ENCODE measurements at regions not wholly inside any gene's neighbourhood (a gene's known extent, or its start where the extent isn't known, plus 50 kb on each side); places are given as distances from the start of the nearest gene placed in this dataset.
A peak's percentile ranks its signal among the peaks of the same experiment; 100 is the strongest.

DNA sequence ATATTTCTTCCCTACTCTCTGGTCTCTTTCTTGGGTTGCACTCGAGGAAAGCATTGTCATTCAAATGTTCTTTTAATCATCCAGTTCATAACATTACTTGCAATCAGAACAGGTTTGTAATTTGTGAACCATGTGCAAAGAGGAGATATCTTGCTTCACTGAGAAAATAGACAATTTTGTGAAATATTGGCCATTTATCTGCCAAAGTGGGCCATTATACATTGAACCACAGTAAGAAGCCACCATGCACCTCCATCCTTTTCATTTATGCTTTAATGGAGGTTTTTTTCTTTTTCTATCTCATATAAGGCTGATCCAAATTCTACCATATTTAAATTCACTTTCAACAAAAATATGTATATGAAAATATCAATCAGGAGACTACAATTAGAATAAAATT, 335.3 kb upstream of the AADAT start:
- H3K4me1 ChIP-seq (ENCODE audit: insufficient read depth, low read length) = no peaks in the 10 kb centered on the region
- TF ChIP-seq, protein P1, sequence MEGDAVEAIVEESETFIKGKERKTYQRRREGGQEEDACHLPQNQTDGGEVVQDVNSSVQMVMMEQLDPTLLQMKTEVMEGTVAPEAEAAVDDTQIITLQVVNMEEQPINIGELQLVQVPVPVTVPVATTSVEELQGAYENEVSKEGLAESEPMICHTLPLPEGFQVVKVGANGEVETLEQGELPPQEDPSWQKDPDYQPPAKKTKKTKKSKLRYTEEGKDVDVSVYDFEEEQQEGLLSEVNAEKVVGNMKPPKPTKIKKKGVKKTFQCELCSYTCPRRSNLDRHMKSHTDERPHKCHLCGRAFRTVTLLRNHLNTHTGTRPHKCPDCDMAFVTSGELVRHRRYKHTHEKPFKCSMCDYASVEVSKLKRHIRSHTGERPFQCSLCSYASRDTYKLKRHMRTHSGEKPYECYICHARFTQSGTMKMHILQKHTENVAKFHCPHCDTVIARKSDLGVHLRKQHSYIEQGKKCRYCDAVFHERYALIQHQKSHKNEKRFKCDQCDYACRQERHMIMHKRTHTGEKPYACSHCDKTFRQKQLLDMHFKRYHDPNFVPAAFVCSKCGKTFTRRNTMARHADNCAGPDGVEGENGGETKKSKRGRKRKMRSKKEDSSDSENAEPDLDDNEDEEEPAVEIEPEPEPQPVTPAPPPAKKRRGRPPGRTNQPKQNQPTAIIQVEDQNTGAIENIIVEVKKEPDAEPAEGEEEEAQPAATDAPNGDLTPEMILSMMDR (IDR thresholded peaks at IDR 0.05; ENCODE audit: extremely low read depth, low read depth, low read length) = no peak
- no peak overlapping the region for H2AFZ ChIP-seq (ENCODE audit: low read length)
- H3K36me3 ChIP-seq (ENCODE audit: insufficient read depth, low read length) = no peaks in the 10 kb centered on the region
- no peak overlapping the region for H3K4me2 ChIP-seq (ENCODE audit: insufficient read depth, low read length)
- H4K20me1 ChIP-seq (ENCODE audit: insufficient read depth, low read length) = no peaks in the 10 kb centered on the region
- H3K4me3 ChIP-seq (ENCODE audit: insufficient read depth, low read length) = no peak overlapping the region
- DNase-seq (ENCODE audit: insufficient read length, low spot score, missing footprints) = no peak
- no peaks in the 10 kb centered on the region for H3K27me3 ChIP-seq (ENCODE audit: insufficient read depth, low read length)
- no peaks in the 10 kb centered on the region for H3K9me3 ChIP-seq (ENCODE audit: low read depth, low read length)
- no peak overlapping the region for H3K27ac ChIP-seq (ENCODE audit: low read depth, low read length)
- no peaks in the 10 kb centered on the region for H3K79me2 ChIP-seq (ENCODE audit: insufficient read depth, low read length)

GRCh38 chr4:170423137-170423536, 333.4 kb upstream of the AADAT start:
- DNase-seq (ENCODE audit: insufficient read length, low spot score, missing footprints) = peak; percentile 36
- no peaks in the 10 kb centered on the region for H3K27me3 ChIP-seq (ENCODE audit: insufficient read depth, low read length)
- H3K27ac ChIP-seq (ENCODE audit: low read depth, low read length) = no peak overlapping the region
- H3K4me3 ChIP-seq (ENCODE audit: insufficient read depth, low read length) = no peak overlapping the region
- H3K79me2 ChIP-seq (ENCODE audit: insufficient read depth, low read length) = no peaks in the 10 kb centered on the region
- H3K9me3 ChIP-seq (ENCODE audit: low read depth, low read length) = no peaks in the 10 kb centered on the region
- H2AFZ ChIP-seq (ENCODE audit: low read length) = no peak overlapping the region
- no peaks in the 10 kb centered on the region for H4K20me1 ChIP-seq (ENCODE audit: insufficient read depth, low read length)
- TF ChIP-seq, protein P1 (IDR thresholded peaks at IDR 0.05; ENCODE audit: extremely low read depth, low read depth, low read length) = no peak
- H3K36me3 ChIP-seq (ENCODE audit: insufficient read depth, low read length) = no peaks in the 10 kb centered on the region
- H3K4me2 ChIP-seq (ENCODE audit: insufficient read depth, low read length) = no peak overlapping the region
- no peaks in the 10 kb centered on the region for H3K4me1 ChIP-seq (ENCODE audit: insufficient read depth, low read length)

- H3K27me3 ChIP-seq (ENCODE audit: insufficient read depth, low read length) = no peaks in the 10 kb centered on the region
- no peak overlapping the region for H2AFZ ChIP-seq (ENCODE audit: low read length)
- H3K9me3 ChIP-seq (ENCODE audit: low read depth, low read length) = no peaks in the 10 kb centered on the region
- no peak for DNase-seq (ENCODE audit: insufficient read length, low spot score, missing footprints)
- no peak overlapping the region for H3K27ac ChIP-seq (ENCODE audit: low read depth, low read length)
- no peak overlapping the region for H3K4me3 ChIP-seq (ENCODE audit: insufficient read depth, low read length)
- no peak overlapping the region for H3K4me2 ChIP-seq (ENCODE audit: insufficient read depth, low read length)
- no peaks in the 10 kb centered on the region for H3K4me1 ChIP-seq (ENCODE audit: insufficient read depth, low read length)
- no peaks in the 10 kb centered on the region for H4K20me1 ChIP-seq (ENCODE audit: insufficient read depth, low read length)
- TF ChIP-seq, protein P1 (IDR thresholded peaks at IDR 0.05; ENCODE audit: extremely low read depth, low read depth, low read length) = no peak
- H3K36me3 ChIP-seq (ENCODE audit: insufficient read depth, low read length) = no peaks in the 10 kb centered on the region
- H3K79me2 ChIP-seq (ENCODE audit: insufficient read depth, low read length) = no peaks in the 10 kb centered on the region
These were observed 330.5 kb upstream of the AADAT start for GRCh38 chr4:170420255-170420693.

GRCh38 chr4:170414961-170415360, 325.2 kb upstream of the AADAT start:
- H3K4me2 ChIP-seq (ENCODE audit: insufficient read depth, low read length) = no peak overlapping the region
- no peaks in the 10 kb centered on the region for H4K20me1 ChIP-seq (ENCODE audit: insufficient read depth, low read length)
- H3K27me3 ChIP-seq (ENCODE audit: insufficient read depth, low read length) = no peaks in the 10 kb centered on the region
- TF ChIP-seq, protein P1 (IDR thresholded peaks at IDR 0.05; ENCODE audit: extremely low read depth, low read depth, low read length) = no peak
- no peak overlapping the region for H2AFZ ChIP-seq (ENCODE audit: low read length)
- H3K9me3 ChIP-seq (ENCODE audit: low read depth, low read length) = no peaks in the 10 kb centered on the region
- no peak overlapping the region for H3K4me3 ChIP-seq (ENCODE audit: insufficient read depth, low read length)
- no peaks in the 10 kb centered on the region for H3K4me1 ChIP-seq (ENCODE audit: insufficient read depth, low read length)
- H3K79me2 ChIP-seq (ENCODE audit: insufficient read depth, low read length) = no peaks in the 10 kb centered on the region
- no peaks in the 10 kb centered on the region for H3K36me3 ChIP-seq (ENCODE audit: insufficient read depth, low read length)
- no peak overlapping the region for H3K27ac ChIP-seq (ENCODE audit: low read depth, low read length)
- no peak for DNase-seq (ENCODE audit: insufficient read length, low spot score, missing footprints)

Measured in osteoblast (primary cell).